DMS 273 treated with DMSO at 0.1 percent for 48 hours (cell line): ENCODE measurements at regions not wholly inside any gene's neighbourhood (a gene's known extent, or its start where the extent isn't known, plus 50 kb on each side); places are given as distances from the start of the nearest gene placed in this dataset.

Experiments
- DNase-seq: peaks from one replicate; lab custom pipeline; 2025; lab: John Stamatoyannopoulos, UW

GRCh38 chr18:41353777-41354528 lies 601.1 kb upstream of the PIK3C3 start:
- no peak for DNase-seq

- no peak for DNase-seq
Measured at GRCh38 chr18:41351430-41351829, 603.6 kb upstream of the PIK3C3 start.

DNA sequence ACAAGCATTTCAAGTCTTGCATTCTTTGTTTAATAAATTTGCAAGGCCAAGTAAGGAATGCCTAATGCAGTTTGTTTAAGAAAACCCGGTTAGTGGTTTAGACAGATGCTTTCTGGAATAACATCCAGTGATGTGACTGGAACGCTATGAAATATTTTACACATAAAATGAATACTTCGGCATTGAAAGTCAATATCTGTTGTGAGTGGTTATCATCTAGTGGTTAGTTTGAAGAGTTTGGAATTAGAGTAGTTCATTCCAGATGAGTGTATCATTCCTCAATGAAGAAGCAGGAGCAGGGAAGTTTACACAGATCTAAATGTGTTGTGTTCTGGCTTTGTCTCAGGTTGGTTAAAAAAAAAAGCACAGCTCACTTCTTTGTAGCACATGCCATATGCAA lies 608.0 kb upstream of the PIK3C3 start:
- DNase-seq = no peak

DNA sequence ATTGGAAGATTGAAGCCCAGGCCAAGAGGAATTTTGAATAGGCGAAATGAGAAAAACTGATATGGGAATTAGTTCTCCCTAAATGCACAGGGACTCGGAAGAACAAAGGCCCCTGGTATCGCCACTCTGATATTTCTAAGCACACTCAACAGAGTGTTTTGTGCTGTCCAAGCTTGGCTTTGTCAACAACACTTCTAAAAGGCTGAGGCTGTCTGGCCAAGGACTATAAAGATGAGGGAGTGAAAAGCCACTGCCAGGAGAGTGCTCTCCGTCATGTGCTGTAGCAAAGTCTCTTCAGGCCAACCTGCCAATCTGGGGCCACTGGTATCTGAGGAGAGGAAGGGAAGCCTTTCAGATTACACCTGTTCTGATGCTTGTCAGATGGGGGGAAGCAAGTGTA lies 611.2 kb upstream of the PIK3C3 start:
- DNase-seq = no peak

DNA sequence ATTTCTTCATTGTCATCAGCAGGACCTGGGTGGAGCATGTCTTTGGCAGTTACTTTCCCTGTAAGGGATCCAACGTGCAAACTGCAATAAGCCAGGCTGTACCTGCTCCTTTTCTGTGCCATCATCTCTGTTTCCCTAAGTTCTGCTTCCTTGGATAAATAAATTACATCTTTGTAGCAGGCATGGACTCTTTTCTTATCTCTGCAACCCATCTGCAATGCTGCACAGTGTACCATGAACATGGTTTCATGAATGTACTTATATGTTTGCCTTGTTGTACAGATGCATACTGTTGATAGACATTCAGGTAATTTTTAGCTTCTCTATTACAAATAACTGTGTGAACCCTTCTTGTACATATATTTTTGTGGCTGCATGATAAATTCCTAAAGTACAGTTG lies 616.7 kb upstream of the PIK3C3 start:
- no peak for DNase-seq

DNA sequence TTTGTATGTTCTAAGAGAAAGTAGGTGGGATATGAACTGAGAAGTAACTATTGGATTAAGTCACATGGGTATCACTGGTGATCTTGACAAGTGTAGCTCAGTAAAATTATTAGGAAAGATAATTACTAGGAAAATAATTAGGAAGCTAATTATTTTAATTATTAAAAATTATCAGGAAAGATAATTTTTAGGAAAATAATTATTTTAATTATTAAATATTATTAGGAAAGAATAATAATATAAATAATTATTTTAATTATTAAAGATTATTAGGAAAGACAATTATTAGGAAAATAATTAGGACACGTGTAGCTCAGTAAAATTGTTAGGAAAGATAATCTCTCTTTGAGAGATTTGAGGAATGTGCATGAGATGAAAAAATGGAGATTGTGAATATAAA lies 623.4 kb upstream of the PIK3C3 start:
- no peak for DNase-seq

GRCh38 chr18:41326311-41326710 lies 628.7 kb upstream of the PIK3C3 start:
- DNase-seq = no peak

- no peak for DNase-seq
Measured at GRCh38 chr18:41324934-41325333, 630.1 kb upstream of the PIK3C3 start.

DNA sequence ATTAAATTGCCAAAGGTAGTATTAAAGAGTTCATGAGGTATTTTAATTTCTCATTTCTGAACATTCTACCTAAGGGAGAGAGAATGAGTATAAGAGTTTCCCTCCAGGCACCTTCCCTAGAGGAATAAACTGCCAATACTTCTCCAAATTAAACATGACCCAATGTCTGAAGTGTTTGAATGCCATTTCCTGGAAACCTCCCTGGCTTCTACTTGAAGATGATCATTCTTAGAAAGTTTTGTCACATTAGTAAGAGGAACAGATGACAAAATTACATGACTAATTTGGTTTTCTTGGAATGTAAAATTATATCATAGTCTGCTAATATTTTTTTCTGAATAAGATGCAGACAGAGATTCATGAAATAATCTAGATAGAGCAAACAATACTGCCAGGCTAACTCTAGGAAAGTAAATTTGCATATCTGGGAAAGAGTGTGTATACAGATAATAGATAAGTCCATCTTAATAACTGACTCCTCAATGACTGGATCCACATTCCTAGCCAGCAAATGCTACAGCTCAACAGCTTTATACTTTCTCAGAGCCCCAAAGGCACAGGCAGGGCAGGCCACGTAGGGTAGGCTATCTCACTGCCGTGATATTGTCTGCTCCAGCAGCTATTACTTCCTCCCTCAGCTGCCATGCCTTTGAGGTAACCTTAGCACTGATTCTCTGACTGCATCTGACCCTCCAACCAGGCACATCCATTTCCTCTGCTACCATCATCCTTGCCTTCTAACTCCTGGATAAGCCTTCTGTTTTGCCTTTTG lies 630.8 kb upstream of the PIK3C3 start:
- DNase-seq = no peak

- DNase-seq = no peak
Measured at GRCh38 chr18:41323044-41323443, 632.0 kb upstream of the PIK3C3 start.

GRCh38 chr18:41320100-41320499 lies 634.9 kb upstream of the PIK3C3 start:
- no peak for DNase-seq

DNA sequence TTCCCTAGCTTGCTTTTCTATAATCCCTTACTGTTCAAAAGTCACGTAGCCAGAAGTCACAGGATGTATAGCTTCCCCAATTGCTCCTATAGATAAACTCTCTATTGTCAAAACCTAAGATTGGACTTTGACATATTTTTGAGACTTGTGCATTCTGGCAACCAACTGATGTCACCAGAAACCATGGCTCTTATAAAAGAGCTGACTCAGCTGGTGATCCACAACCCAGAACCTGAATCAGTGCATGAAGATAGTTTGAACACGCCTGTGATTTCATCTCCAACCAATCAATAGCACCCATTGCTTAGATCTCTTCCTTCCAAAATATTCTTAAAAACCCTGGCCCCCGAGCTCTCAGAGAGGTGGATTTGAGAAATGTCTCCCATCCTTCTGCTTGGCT lies 639.9 kb upstream of the PIK3C3 start:
- no peak for DNase-seq

DNA sequence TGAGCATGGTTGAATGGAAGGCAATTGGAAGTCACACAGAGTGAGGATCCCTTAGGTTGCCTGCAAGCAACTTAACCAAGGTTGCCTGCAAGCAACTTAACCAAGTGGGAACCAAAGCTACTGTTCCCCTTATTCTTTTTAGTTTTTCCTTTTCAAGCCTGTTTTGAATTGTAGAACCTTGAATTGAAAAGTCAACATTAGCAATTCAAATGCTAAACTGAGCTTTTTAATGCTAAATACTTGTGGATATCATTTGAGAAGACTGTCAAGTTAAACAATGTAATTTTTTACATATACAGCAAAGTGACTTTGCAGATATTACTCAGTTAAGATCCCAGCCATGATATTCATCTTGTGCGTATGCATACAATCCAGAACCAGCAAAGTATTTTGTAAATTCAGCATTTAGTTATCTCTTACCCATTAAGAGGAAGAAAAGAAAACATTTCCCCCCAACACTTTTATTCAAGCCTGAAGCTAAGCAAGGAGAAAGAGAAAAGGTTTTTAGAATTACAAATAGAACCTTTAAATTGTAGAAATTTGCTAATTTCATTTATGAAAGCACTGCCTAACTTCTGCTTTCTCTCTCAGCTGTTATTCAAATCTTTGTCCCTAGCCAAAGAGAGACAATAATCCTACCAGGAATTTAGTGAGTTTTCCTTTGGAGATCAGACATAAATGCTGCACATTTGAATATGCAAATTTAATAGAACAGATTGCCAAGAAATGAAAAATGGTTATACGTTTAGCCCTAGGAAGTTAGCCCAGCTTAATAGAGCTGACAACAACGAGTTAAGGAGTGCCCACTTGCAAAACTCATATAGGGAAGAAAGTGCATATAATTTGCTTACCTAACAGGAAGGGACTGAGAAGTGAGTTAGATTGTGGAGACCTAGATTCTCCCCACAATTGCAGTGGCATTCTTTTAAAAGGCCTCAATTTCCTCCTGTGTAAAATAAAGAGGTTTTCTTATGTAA lies 643.2 kb upstream of the PIK3C3 start:
- no peak for DNase-seq

DNA sequence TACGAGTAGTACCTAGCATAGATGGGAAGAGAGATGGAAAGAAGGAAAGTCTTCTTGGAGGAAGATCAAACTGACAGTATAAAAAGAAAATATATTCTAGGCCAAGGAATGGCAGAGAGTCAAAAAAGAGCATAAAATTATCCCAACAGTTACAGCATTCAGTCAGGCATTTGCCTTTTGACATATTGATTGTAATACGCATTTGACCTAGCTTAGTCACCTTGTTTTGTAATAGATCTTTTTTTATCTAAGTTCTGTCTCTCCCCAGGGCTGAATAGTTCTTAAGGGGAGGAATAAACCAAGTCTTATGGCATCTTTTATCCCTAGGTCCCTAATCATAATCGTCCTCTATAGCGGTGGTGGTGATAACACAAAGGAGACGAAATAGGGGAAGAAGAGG lies 657.3 kb upstream of the PIK3C3 start:
- DNase-seq = no peak

DNA sequence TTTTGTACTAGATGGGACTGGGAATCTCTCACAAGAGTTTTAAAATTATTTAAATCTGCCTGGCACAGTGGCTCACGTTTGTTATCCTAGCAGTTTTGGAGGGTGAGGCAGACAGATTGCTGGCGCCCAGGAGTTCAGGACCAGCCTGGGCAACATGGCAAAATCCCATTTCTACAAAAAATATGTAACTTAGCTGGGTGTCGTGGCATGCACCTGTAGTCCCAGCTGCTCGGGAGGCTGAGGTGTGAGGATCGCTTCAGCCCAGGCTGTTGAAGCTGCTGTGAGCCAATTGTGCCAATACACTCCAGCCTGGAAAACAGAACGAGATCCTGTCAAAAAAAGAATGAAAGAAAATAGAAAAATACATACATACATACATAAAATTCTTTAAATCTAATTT lies 685.7 kb upstream of the PIK3C3 start:
- no peak for DNase-seq

- DNase-seq = no peak
Measured at GRCh38 chr18:41268271-41268670, 686.8 kb upstream of the PIK3C3 start.

DNA sequence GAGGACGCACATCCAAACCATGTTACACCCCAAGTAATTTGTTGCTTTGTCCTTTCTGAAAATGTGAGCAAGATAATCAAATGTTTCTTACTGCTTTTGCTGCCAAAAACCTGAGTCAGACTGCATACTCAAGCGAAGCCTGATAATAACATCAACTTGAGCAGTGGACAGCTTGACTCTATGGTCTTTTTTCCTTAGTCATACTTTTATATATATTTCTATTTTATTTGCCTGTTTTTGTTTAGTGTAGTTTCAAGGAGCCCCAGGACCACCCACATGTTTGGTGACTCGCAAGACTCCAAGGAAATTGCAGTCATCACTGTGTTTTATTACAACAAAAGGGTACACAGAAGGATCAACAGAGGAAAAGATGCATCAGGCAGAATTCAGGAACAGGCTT lies 688.4 kb upstream of the PIK3C3 start:
- DNase-seq = no peak

DNA sequence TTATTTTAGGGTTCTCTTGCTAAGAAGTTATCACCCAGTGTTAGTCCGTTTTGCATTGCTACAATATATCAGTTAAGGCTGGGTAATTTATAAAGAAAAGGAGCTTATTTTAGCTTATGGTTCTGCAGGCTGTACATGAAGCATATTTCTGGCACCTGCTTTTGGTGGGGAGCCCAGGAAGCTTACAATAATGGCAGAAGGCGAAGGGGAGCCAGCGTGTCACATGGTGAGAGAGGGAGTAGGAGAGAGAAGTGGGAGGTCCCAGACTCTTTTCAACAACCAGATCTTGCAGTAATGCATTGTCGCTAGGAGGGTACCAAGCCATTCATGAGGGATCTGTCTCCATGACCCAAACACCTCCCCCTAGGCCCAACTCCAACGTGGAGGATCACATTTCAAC lies 688.8 kb upstream of the PIK3C3 start:
- no peak for DNase-seq

DNA sequence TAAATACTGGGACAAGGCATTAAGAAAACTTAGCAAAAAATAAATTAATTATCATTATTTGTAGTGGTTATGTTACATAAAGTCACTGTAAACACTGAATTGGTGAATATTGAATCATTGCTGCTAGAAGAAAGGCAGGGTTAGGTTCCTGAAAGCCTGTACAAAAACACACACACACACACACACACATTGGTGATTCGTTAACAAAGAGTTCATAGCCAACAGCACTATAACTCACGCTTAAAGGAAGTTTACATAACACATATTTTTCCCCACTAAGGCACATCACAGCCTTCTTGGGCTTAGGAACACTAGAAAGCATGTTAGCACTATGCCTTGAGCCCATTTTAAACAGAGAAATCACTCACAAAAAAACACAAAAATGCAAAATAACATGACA lies 690.0 kb upstream of the PIK3C3 start:
- DNase-seq = no peak

DNA sequence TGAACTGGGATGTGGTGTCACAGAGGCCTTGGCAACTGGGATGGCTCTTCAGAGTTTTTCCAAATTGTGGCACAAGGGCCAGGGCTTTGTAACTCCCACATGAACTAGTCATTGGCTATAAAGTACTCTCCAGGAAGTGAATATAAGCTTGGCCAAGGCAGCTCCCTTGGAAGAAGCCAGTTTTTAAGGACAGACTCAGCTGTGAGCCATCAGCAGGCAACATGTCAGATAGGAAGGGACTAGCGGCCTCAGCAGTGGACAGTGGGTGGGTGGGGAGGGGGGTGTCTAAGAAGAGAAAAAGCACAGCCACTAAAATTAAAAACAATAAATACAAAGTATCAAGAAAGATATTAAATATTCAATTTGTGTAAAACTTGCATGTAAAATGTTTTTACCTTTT lies 691.1 kb upstream of the PIK3C3 start:
- DNase-seq = no peak

GRCh38 chr18:41262688-41263087 lies 692.3 kb upstream of the PIK3C3 start:
- no peak for DNase-seq

GRCh38 chr18:41244591-41245037 lies 710.4 kb upstream of the PIK3C3 start:
- DNase-seq = no peak
